SJCRH30 (cell line): ENCODE measurements at regions not wholly inside any gene's neighbourhood (a gene's known extent, or its start where the extent isn't known, plus 50 kb on each side); places are given as distances from the start of the nearest gene placed in this dataset.
A peak's percentile ranks its signal among the peaks of the same experiment; 100 is the strongest.
"Not testable (repeated sequence)": the region's sequence is repeated elsewhere in the genome, so short reads cannot be mapped to it uniquely, and the experiment has no call there.

Source experiments
- DNase-seq, 2 experiments: peaks; one replicate each; pipeline ENCODE4 v3.0.0-alpha.2; 2015 to 2020
- H3K27ac ChIP-seq: fragments of 250-450 bp; sonication (Bioruptor Pico); 2 replicates; pipeline ENCODE4 v1.5.1; 2020; ENCODE audit warnings: mild to moderate bottlenecking, moderate library complexity
- H3K27me3 ChIP-seq: fragments of 250-450 bp; sonication (Bioruptor Pico); 2 replicates; pipeline ENCODE4 v1.5.1; 2020; ENCODE audit warnings: mild to moderate bottlenecking, moderate library complexity
- H3K36me3 ChIP-seq: fragments of 250-450 bp; sonication (Bioruptor Pico); 2 replicates; pipeline ENCODE4 v1.5.1; 2020; ENCODE audit warnings: mild to moderate bottlenecking, moderate library complexity
- H3K4me1 ChIP-seq: fragments of 250-450 bp; sonication (Bioruptor Pico); 2 replicates; pipeline ENCODE4 v1.5.1; 2020; ENCODE audit warnings: mild to moderate bottlenecking, moderate library complexity
- H3K4me3 ChIP-seq: fragments of 250-450 bp; sonication (Bioruptor Pico); 2 replicates; pipeline ENCODE4 v1.5.1; 2020; ENCODE audit warnings: mild to moderate bottlenecking, moderate library complexity
- H3K9me3 ChIP-seq: fragments of 250-450 bp; sonication (Bioruptor Pico); replicated peaks from 2 replicates; pipeline ENCODE4 v1.5.1; 2020; ENCODE audit warnings: mild to moderate bottlenecking, moderate library complexity

DNA sequence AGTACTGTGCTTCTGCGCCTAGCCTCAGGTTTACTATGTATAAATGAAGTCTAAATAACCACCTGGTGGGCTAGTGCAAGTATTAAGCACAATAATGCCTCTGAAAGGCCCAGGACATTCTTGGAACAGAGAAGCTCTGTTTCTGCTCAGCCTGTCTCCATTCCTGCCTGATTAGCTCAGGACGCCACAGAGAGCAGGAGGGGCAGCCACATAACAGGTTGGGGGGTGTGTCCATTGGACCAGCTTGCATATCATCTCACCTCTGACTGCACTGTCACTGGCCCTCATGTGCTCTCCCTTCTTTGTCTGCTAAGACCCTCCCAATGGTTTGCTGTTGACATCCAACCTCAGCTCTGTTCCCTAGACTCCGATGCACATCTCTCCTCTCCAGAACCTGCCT lies 52.8 kb upstream of the IKZF1 start:
- Histone ChIP-seq H3K36me3 (no peaks in the 10 kb centered on the region), H3K4me3 (no peak overlapping the region), H3K27ac (no peak overlapping the region), H3K4me1 (no peaks in the 10 kb centered on the region), H3K27me3 (no peaks in the 10 kb centered on the region), H3K9me3 (no peaks in the 10 kb centered on the region)
- DNase-seq: no peak

DNA sequence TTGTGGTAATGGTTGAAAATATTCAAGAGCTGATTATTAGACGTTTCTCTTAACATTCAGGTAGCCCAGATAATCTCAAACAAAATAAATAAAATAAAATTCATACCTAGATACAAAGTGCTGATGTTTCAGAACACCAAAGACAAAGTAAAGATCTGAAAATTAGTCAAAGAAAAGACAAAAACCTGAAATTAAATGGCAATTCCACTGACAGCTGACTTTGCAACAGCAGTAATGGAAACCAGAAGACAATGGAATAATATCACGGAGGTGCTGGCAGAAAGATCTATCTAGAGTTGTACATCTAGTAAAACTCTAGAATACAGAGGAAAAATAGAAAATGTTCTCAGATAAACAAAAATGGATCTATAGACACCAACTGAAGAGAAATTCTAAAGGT lies 58.0 kb upstream of the IKZF1 start:
- no peak for DNase-seq
- no peak overlapping the region for H3K4me3 ChIP-seq
- no peaks in the 10 kb centered on the region for H3K27me3 ChIP-seq
- no peaks in the 10 kb centered on the region for H3K36me3 ChIP-seq
- no peak overlapping the region for H3K27ac ChIP-seq
- 0 out of 2 replicates have a peak, but pooled peaks cover 4% of the 10 kb centered on the region for H3K9me3 ChIP-seq
- no peaks in the 10 kb centered on the region for H3K4me1 ChIP-seq

- H3K27ac ChIP-seq, H3K4me1 ChIP-seq, H3K9me3 ChIP-seq, H3K4me3 ChIP-seq, H3K36me3 ChIP-seq, H3K27me3 ChIP-seq, DNase-seq: not testable (repeated sequence)
Observed at GRCh38 chr7:50242111-50242510, 62.4 kb upstream of the IKZF1 start.

- not testable (repeated sequence) for H3K27me3 ChIP-seq, H3K4me3 ChIP-seq, H3K27ac ChIP-seq, DNase-seq, H3K9me3 ChIP-seq, H3K36me3 ChIP-seq, H3K4me1 ChIP-seq
Observed at GRCh38 chr7:50240699-50241098, 63.8 kb upstream of the IKZF1 start.

DNA sequence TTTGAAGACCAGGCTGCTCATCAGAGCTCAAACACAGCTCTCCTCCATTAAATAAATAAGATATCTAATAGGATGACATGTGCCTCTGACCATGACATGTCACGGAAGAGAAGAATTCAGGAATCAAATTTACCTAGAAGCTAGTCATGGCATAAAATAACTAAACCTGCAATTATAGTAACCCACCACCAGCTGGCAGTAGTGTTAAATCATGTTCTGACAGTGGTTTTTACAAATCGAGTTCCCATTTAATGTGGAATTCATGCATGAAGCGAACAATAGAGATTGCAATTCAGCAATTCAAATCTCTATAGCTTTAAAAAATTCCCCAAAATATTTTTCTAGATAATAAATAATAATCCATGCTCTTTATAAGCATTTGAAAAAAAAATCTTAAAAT lies 74.6 kb upstream of the IKZF1 start:
- H3K4me3 ChIP-seq: no peak overlapping the region
- H3K27ac ChIP-seq: no peak overlapping the region
- peak in 1 of 2 experiments; percentile 33 for DNase-seq
- H3K27me3 ChIP-seq: no peaks in the 10 kb centered on the region
- H3K9me3 ChIP-seq: 0 out of 2 replicates have a peak, but pooled peaks cover 3% of the 10 kb centered on the region
- H3K36me3 ChIP-seq: no peaks in the 10 kb centered on the region
- H3K4me1 ChIP-seq: no peaks in the 10 kb centered on the region

GRCh38 chr7:50228148-50228547 lies 76.4 kb upstream of the IKZF1 start:
- no peaks in the 10 kb centered on the region for H3K4me1 ChIP-seq
- H3K27me3 ChIP-seq: no peaks in the 10 kb centered on the region
- no peak overlapping the region for H3K27ac ChIP-seq
- H3K36me3 ChIP-seq: no peaks in the 10 kb centered on the region
- no peak for DNase-seq
- H3K4me3 ChIP-seq: no peak overlapping the region
- 0 out of 2 replicates have a peak, but pooled peaks cover 3% of the 10 kb centered on the region for H3K9me3 ChIP-seq

GRCh38 chr7:50227726-50228125 lies 76.8 kb upstream of the IKZF1 start:
- H3K27me3 ChIP-seq: no peaks in the 10 kb centered on the region
- no peak overlapping the region for H3K4me3 ChIP-seq

GRCh38 chr7:50226669-50227068 lies 77.8 kb upstream of the IKZF1 start:
- Histone ChIP-seq H3K9me3 (peaks cover 6% of the 10 kb centered on the region; the same call in 1 of the 2 replicates), H3K4me1 (no peaks in the 10 kb centered on the region), H3K36me3 (no peaks in the 10 kb centered on the region), H3K27me3 (no peaks in the 10 kb centered on the region), H3K27ac (no peak overlapping the region), H3K4me3 (no peak overlapping the region)
- no peak for DNase-seq

More at GRCh38 chr7:50227726-50228125, 76.8 kb upstream of the IKZF1 start:
- DNase-seq: no peak
- Histone ChIP-seq H3K9me3 (0 out of 2 replicates have a peak, but pooled peaks cover 6% of the 10 kb centered on the region), H3K27ac (no peak overlapping the region), H3K36me3 (no peaks in the 10 kb centered on the region), H3K4me1 (no peaks in the 10 kb centered on the region)

GRCh38 chr7:50226145-50226544 lies 78.4 kb upstream of the IKZF1 start:
- no peaks in the 10 kb centered on the region for H3K4me1 ChIP-seq
- no peak overlapping the region for H3K27ac ChIP-seq
- H3K36me3 ChIP-seq: no peaks in the 10 kb centered on the region
- peaks cover 6% of the 10 kb centered on the region; the same call in 1 of the 2 replicates for H3K9me3 ChIP-seq
- no peak for DNase-seq
- H3K27me3 ChIP-seq: no peaks in the 10 kb centered on the region
- H3K4me3 ChIP-seq: no peak overlapping the region

GRCh38 chr7:50221433-50221832 lies 83.1 kb upstream of the IKZF1 start:
- peaks cover 3% of the 10 kb centered on the region; the same call in 1 of the 2 replicates for H3K9me3 ChIP-seq
- H3K27me3 ChIP-seq: no peaks in the 10 kb centered on the region
- no peaks in the 10 kb centered on the region for H3K4me1 ChIP-seq
- H3K36me3 ChIP-seq: no peaks in the 10 kb centered on the region
- DNase-seq: no peak
- H3K27ac ChIP-seq: no peak overlapping the region
- no peak overlapping the region for H3K4me3 ChIP-seq

DNA sequence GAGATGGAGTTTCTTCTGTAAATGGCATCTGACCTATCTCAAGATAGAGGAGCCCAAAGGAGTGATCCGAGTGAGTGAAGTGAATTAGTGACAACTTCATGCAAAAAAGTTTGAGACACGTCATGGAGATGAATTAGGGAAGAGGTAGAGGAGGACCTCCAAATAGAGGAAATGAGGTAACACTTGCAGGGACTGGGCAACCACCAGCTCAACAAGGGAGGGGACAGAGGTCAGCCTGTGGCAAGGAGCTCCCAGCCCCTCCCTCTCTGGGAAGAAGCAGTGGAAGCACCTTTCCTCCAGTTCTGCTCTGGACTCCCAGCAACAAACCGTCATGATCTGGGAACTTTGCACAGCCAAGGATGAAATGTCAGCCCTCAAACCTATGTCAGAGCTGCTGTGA lies 83.5 kb upstream of the IKZF1 start:
- peaks cover 3% of the 10 kb centered on the region; the same call in 1 of the 2 replicates for H3K9me3 ChIP-seq
- H3K4me3 ChIP-seq: no peak overlapping the region
- DNase-seq: no peak
- peaks cover 3% of the 10 kb centered on the region; the same call in 1 of the 2 replicates for H3K27me3 ChIP-seq
- no peak overlapping the region for H3K27ac ChIP-seq
- no peaks in the 10 kb centered on the region for H3K4me1 ChIP-seq
- H3K36me3 ChIP-seq: no peaks in the 10 kb centered on the region

DNA sequence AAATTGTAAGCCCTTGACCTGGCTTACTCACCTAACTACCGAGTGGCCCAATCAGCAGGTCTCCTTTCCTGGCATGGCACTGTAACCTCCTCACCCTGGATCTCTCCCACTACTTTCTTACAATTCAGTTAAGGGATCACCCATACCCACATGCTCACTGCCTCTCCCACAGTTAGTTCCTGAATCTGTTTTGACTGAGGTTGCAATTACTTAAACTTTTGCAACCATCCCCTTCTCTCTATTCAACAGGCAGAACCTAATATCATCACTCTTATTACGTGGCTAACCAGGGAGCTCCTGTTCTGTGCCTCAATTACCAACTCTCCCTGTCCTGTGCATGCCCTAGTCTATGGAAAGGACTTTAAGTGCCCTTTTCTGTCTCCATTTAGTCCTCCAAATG lies 84.2 kb upstream of the IKZF1 start:
- Histone ChIP-seq H3K27me3 (peaks cover 10% of the 10 kb centered on the region; the same call in 1 of the 2 replicates), H3K36me3 (no peaks in the 10 kb centered on the region), H3K4me3 (no peak overlapping the region), H3K4me1 (no peaks in the 10 kb centered on the region), H3K27ac (no peak overlapping the region), H3K9me3 (peaks cover 3% of the 10 kb centered on the region; the same call in 1 of the 2 replicates)
- DNase-seq: no peak

DNA sequence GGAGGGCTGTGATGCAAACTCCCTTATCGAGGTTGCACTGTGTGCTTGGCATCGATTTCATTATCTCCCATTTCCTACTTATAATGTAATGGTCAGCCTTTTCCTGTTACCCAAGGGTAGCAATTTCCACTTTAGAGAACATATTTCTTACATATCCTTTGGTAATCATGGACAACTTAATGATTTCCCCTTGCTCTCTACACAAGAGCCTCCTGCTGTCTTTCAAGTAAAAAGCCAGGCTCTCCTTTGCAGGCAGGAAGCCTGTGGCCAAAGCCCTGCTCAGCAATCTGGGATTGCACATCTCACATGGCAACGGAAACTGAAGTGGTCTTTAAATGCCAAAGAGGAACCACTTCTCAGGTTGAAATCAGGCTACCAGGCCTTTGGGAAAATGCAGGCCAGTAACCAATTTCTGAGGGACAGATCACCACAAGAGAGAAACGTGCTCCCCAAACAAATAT lies 86.7 kb upstream of the IKZF1 start:
- Histone ChIP-seq H3K27me3 (peaks cover 11% of the 10 kb centered on the region; the same call in 1 of the 2 replicates), H3K36me3 (no peaks in the 10 kb centered on the region), H3K4me1 (no peaks in the 10 kb centered on the region), H3K27ac (no peak overlapping the region), H3K9me3 (peaks cover 1% of the 10 kb centered on the region; the same call in 1 of the 2 replicates), H3K4me3 (no peak overlapping the region)
- no peak for DNase-seq

GRCh38 chr7:50217401-50217800 lies 87.1 kb upstream of the IKZF1 start:
- H3K4me3 ChIP-seq: no peak overlapping the region
- no peaks in the 10 kb centered on the region; the same call in 1 of the 2 replicates for H3K9me3 ChIP-seq
- peaks cover 12% of the 10 kb centered on the region; the same call in 1 of the 2 replicates for H3K27me3 ChIP-seq
- no peaks in the 10 kb centered on the region for H3K36me3 ChIP-seq
- no peak for DNase-seq
- H3K4me1 ChIP-seq: no peaks in the 10 kb centered on the region
- H3K27ac ChIP-seq: no peak overlapping the region

- DNase-seq: no peak
- Histone ChIP-seq H3K27ac (no peak overlapping the region), H3K9me3 (no peaks in the 10 kb centered on the region), H3K27me3 (peaks cover 13% of the 10 kb centered on the region; the same call in 1 of the 2 replicates), H3K4me3 (no peak overlapping the region), H3K36me3 (no peaks in the 10 kb centered on the region), H3K4me1 (no peaks in the 10 kb centered on the region)
Observed at GRCh38 chr7:50216626-50217025, 87.9 kb upstream of the IKZF1 start.

DNA sequence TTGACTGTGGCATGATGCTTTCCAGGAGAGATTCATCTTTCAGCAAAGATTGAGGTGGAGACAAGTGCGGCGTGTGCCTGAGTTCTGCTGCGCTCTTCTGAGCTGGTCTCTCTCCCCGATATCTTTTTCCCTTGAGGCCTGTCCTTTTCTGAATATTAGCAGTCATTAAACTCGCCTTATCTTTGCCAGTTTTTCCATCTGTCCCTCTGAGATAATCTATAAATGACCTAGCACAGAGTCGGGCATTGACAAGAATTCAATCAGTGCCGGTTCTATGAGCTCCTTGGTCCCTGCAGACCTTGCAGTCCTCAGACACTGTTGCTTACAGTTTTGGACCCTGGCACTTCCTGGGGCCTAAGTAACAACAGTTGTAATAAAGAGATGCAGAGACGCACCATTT lies 89.7 kb upstream of the IKZF1 start:
- H3K4me3 ChIP-seq: no peak overlapping the region
- DNase-seq: no peak
- H3K9me3 ChIP-seq: no peaks in the 10 kb centered on the region
- peaks cover 16% of the 10 kb centered on the region; the same call in 1 of the 2 replicates for H3K27me3 ChIP-seq
- H3K4me1 ChIP-seq: no peaks in the 10 kb centered on the region
- H3K27ac ChIP-seq: no peak overlapping the region
- no peaks in the 10 kb centered on the region for H3K36me3 ChIP-seq
